Fibroblast of lung (primary cell): ENCODE measurements at regions not wholly inside any gene's neighbourhood (a gene's known extent, or its start where the extent isn't known, plus 50 kb on each side); places are given as distances from the start of the nearest gene placed in this dataset.

Experiments used
- DNase-seq, 2 donors: peaks; one replicate each; pipeline versions ENCODE4 v3.0.0 to v3.0.0-alpha.2; 2010; ENCODE audit warnings: low read depth in 2 of 2
- H2AFZ ChIP-seq: 2 replicates; pipeline ENCODE4 v1.5.1; 2012; ENCODE audit warnings: low read length, control low read depth, inconsistent platforms
- H3K27ac ChIP-seq: 2 replicates; pipeline ENCODE4 v1.5.1; 2011; ENCODE audit warnings: low read length, control low read depth; ENCODE audit not compliant: insufficient read depth
- H3K27me3 ChIP-seq: 2 replicates; pipeline ENCODE4 v1.5.1; 2011; ENCODE audit warnings: mild to moderate bottlenecking, low read length; ENCODE audit not compliant: control insufficient read depth, insufficient read depth
- H3K36me3 ChIP-seq: 2 replicates; pipeline ENCODE4 v1.5.1; 2011; ENCODE audit warnings: low read length; ENCODE audit not compliant: control insufficient read depth, insufficient read depth
- H3K4me1 ChIP-seq: 2 replicates; pipeline ENCODE4 v1.5.1; 2011; ENCODE audit warnings: low read length; ENCODE audit not compliant: control insufficient read depth, insufficient read depth; ENCODE audit errors: extremely low read depth
- H3K4me2 ChIP-seq: 2 replicates; pipeline ENCODE4 v1.5.1; 2011; ENCODE audit warnings: low read length, control low read depth; ENCODE audit not compliant: insufficient read depth; ENCODE audit errors: extremely low read depth
- H3K4me3 ChIP-seq, 4 experiments: fragments of 200-600 bp in 1 of 4; sonication (generic) in 1 of 4; replicated peaks in 1 of 4; 2 replicates each; pipeline ENCODE4 v1.5.1; 2011 to 2016; ENCODE audit warnings: low read length in 4 of 4, low read depth in 3 of 4, mild to moderate bottlenecking in 3 of 4, control low read depth in 2 of 4, inconsistent platforms in 1 of 4, mixed read lengths in 1 of 4; ENCODE audit not compliant: insufficient read depth in 1 of 4; ENCODE audit errors: control extremely low read depth in 1 of 4
- H3K79me2 ChIP-seq: 2 replicates; pipeline ENCODE4 v1.5.1; 2012; ENCODE audit warnings: mild to moderate bottlenecking, low read length, inconsistent platforms; ENCODE audit not compliant: control insufficient read depth, insufficient read depth
- H3K9ac ChIP-seq: 2 replicates; pipeline ENCODE4 v1.5.1; 2011; ENCODE audit warnings: mild to moderate bottlenecking, low read length, control low read depth; ENCODE audit not compliant: insufficient read depth
- H3K9me3 ChIP-seq: 2 replicates; pipeline ENCODE4 v1.5.1; 2012; ENCODE audit warnings: low read depth, low read length; ENCODE audit not compliant: control insufficient read depth, insufficient read depth
- H4K20me1 ChIP-seq: 2 replicates; pipeline ENCODE4 v1.5.1; 2011; ENCODE audit warnings: low read length; ENCODE audit not compliant: control insufficient read depth, insufficient read depth; ENCODE audit errors: extremely low read depth
- CTCF ChIP-seq, 2 donors: IDR thresholded peaks in 1 of 2; conservative IDR thresholded peaks in 1 of 2; 1 replicate in 1 of 2; 2 replicates in 1 of 2; pipeline ENCODE4 v1.5.1; 2011 to 2012; ENCODE audit warnings: low read length in 2 of 2, control low read depth in 1 of 2, inconsistent platforms in 1 of 2, low read depth in 1 of 2, mild to moderate bottlenecking in 1 of 2
- EZH2 ChIP-seq: IDR thresholded peaks from 2 replicates; pipeline ENCODE4 v1.5.1; 2012; ENCODE audit warnings: low read length, control low read depth, mild to moderate bottlenecking; ENCODE audit errors: missing control alignments

DNA sequence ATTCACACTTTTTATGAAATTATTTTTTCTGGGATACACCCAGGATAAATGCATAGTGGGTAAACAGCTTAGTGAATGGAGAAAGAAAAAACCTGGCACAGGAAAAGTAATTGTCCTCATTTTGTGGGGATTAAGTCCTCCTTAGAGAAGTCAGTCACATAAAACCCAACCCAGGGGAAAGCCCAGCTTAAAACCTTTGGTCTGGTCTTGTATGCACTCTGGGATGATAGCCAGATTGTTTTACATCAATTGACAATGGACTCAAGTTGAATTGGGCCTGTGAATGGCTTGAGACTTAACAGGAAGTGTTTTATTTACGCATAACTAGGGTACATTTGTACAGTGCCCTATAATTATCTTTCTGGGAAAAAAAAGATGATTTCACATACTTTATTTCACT lies 561.3 kb upstream of the GRIA3 start:
- Histone ChIP-seq H3K4me3 (no peak overlapping the region), H2AFZ (no peak overlapping the region), H4K20me1 (no peaks in the 10 kb centered on the region), H3K36me3 (no peaks in the 10 kb centered on the region), H3K27me3 (no peaks in the 10 kb centered on the region), H3K4me1 (no peaks in the 10 kb centered on the region), H3K79me2 (no peaks in the 10 kb centered on the region), H3K9ac (no peak overlapping the region), H3K27ac (no peak overlapping the region), H3K4me2 (no peak overlapping the region), H3K9me3 (no peaks in the 10 kb centered on the region)
- peak in 1 of 2 donors; percentile 33 for DNase-seq
- TF ChIP-seq EZH2 (no peak), CTCF (conservative IDR thresholded peaks at IDR 0.05 in 1 of 2, IDR thresholded peaks at IDR 0.05 in 1 of 2; ENCODE audit: low read depth in 1 of 2, low read length in 2 of 2) (no peak)

DNA sequence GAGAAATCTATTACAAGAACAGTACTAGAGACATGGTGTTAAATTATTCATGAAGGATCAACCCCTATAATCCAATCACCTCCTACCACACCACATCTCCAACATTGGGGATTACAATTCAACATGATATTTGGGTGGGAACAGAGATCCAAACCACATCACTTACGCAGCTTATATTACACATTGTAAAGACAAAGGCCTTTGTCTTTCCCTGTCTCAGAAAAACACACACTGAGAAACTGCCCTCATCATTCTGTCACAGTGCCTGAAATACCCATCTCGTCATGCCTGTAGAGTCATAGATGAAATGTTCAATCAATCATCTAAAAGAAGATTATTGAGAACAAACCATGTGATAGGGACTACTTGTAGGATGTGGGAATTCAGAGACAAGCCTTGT lies 558.8 kb upstream of the GRIA3 start:
- no peak overlapping the region for H2AFZ ChIP-seq
- TF ChIP-seq CTCF (conservative IDR thresholded peaks at IDR 0.05 in 1 of 2, IDR thresholded peaks at IDR 0.05 in 1 of 2; ENCODE audit: low read depth in 1 of 2, low read length in 2 of 2) (no peak), EZH2 (no peak)
- no peaks in the 10 kb centered on the region for H3K4me1 ChIP-seq
- no peak overlapping the region for H3K9ac ChIP-seq
- no peak overlapping the region for H3K27ac ChIP-seq
- no peaks in the 10 kb centered on the region for H3K36me3 ChIP-seq
- no peaks in the 10 kb centered on the region for H4K20me1 ChIP-seq
- no peaks in the 10 kb centered on the region for H3K27me3 ChIP-seq
- no peak overlapping the region for H3K4me2 ChIP-seq
- DNase-seq = peak in 1 of 2 donors; percentile 66
- H3K4me3 ChIP-seq = no peak overlapping the region
- H3K9me3 ChIP-seq = no peaks in the 10 kb centered on the region
- H3K79me2 ChIP-seq = no peaks in the 10 kb centered on the region

GRCh38 chrX:122625821-122626220 lies 558.3 kb upstream of the GRIA3 start:
- no peak overlapping the region for H3K27ac ChIP-seq
- no peak overlapping the region for H3K4me3 ChIP-seq
- no peaks in the 10 kb centered on the region for H3K79me2 ChIP-seq
- H4K20me1 ChIP-seq = no peaks in the 10 kb centered on the region
- no peaks in the 10 kb centered on the region for H3K4me1 ChIP-seq
- H3K9ac ChIP-seq = no peak overlapping the region
- DNase-seq = peak; percentile 47 to 87
- H2AFZ ChIP-seq = no peak overlapping the region
- no peak overlapping the region for H3K4me2 ChIP-seq
- no peaks in the 10 kb centered on the region for H3K27me3 ChIP-seq
- H3K9me3 ChIP-seq = no peaks in the 10 kb centered on the region
- H3K36me3 ChIP-seq = no peaks in the 10 kb centered on the region
- TF ChIP-seq CTCF (conservative IDR thresholded peaks at IDR 0.05 in 1 of 2, IDR thresholded peaks at IDR 0.05 in 1 of 2; ENCODE audit: low read depth in 1 of 2, low read length in 2 of 2) (no peak), EZH2 (no peak)
